ENCODE measurements at regions not wholly inside any gene's neighbourhood (a gene's known extent, or its start where the extent isn't known, plus 50 kb on each side); places are given as distances from the start of the nearest gene placed in this dataset.

DNA sequence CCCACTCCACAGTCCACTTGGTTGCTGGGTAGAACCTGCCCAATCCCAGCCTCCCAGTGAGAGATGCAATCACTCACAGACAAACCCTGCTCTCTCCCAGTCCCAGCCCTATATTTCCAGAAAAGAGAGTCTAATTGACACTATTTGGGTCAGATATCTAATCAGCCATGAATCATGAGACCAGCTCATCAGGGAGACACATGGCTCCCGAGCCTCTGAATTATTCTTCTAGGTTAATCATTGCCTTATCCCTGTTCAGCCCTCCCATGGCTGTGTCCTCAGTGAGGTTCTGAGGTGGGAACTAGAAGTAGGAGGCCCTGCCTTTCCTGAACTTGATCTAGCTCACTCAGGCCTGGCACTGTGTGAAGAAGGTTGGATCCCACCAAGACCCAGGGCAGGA, 49.9 kb upstream of the ZC3H12A start (continued):
- TF ChIP-seq, protein P1, sequence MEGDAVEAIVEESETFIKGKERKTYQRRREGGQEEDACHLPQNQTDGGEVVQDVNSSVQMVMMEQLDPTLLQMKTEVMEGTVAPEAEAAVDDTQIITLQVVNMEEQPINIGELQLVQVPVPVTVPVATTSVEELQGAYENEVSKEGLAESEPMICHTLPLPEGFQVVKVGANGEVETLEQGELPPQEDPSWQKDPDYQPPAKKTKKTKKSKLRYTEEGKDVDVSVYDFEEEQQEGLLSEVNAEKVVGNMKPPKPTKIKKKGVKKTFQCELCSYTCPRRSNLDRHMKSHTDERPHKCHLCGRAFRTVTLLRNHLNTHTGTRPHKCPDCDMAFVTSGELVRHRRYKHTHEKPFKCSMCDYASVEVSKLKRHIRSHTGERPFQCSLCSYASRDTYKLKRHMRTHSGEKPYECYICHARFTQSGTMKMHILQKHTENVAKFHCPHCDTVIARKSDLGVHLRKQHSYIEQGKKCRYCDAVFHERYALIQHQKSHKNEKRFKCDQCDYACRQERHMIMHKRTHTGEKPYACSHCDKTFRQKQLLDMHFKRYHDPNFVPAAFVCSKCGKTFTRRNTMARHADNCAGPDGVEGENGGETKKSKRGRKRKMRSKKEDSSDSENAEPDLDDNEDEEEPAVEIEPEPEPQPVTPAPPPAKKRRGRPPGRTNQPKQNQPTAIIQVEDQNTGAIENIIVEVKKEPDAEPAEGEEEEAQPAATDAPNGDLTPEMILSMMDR (IDR thresholded peaks at IDR 0.05): no peak
- TF ChIP-seq, protein P2, sequence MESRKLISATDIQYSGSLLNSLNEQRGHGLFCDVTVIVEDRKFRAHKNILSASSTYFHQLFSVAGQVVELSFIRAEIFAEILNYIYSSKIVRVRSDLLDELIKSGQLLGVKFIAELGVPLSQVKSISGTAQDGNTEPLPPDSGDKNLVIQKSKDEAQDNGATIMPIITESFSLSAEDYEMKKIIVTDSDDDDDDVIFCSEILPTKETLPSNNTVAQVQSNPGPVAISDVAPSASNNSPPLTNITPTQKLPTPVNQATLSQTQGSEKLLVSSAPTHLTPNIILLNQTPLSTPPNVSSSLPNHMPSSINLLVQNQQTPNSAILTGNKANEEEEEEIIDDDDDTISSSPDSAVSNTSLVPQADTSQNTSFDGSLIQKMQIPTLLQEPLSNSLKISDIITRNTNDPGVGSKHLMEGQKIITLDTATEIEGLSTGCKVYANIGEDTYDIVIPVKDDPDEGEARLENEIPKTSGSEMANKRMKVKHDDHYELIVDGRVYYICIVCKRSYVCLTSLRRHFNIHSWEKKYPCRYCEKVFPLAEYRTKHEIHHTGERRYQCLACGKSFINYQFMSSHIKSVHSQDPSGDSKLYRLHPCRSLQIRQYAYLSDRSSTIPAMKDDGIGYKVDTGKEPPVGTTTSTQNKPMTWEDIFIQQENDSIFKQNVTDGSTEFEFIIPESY (IDR thresholded peaks at IDR 0.05; ENCODE audit: borderline replicate concordance, low read depth): no peak
- TF ChIP-seq, protein P3, sequence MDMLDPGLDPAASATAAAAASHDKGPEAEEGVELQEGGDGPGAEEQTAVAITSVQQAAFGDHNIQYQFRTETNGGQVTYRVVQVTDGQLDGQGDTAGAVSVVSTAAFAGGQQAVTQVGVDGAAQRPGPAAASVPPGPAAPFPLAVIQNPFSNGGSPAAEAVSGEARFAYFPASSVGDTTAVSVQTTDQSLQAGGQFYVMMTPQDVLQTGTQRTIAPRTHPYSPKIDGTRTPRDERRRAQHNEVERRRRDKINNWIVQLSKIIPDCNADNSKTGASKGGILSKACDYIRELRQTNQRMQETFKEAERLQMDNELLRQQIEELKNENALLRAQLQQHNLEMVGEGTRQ (IDR thresholded peaks at IDR 0.05; ENCODE audit: borderline replicate concordance, low read depth, low read length): no peak
- TF ChIP-seq TEAD4 (IDR thresholded peaks at IDR 0.05; ENCODE audit: borderline replicate concordance, insufficient read depth) (no peak), IRF3 (IDR thresholded peaks at IDR 0.05; ENCODE audit: low read depth, low read length) (no peak), RXRA (IDR thresholded peaks at IDR 0.05; ENCODE audit: borderline replicate concordance, low read depth) (no peak), RCOR1 (IDR thresholded peaks at IDR 0.05; ENCODE audit: low read length) (no peak)

Small RNAs in the stretch of these regions (small RNA-seq; reads per million reads assigned to genes)
- gene MIR4255 (0 reads per million in 7 experiments), gene RNA5SP43 (0 reads per million in 7 experiments), gene RNU6-636P (0 reads per million in 7 experiments), gene RPS29P6 (0 reads per million in 7 experiments)

All from SK-N-SH (cell line).